ENCODE measurements at regions not wholly inside any gene's neighbourhood (a gene's known extent, or its start where the extent isn't known, plus 50 kb on each side); places are given as distances from the start of the nearest gene placed in this dataset.

- TF ChIP-seq FOXP4 (CRISPR knock-in tag; IDR thresholded peaks at IDR 0.05): no peak
- no peak for TF ChIP-seq CREM (CRISPR knock-in tag; IDR thresholded peaks at IDR 0.05)
- TF ChIP-seq CBFB (CRISPR knock-in tag; IDR thresholded peaks at IDR 0.05; ENCODE audit: low read depth): no peak
- no peak for TF ChIP-seq ATF6 (CRISPR knock-in tag; IDR thresholded peaks at IDR 0.05)
- no peak for TF ChIP-seq ZMAT4 (CRISPR knock-in tag; IDR thresholded peaks at IDR 0.05)
- no peak for TF ChIP-seq NR3C1 (CRISPR knock-in tag; conservative IDR thresholded peaks at IDR 0.05; ENCODE audit: low read depth)
- no peak for TF ChIP-seq ZNF396 (CRISPR knock-in tag; IDR thresholded peaks at IDR 0.05; ENCODE audit: borderline replicate concordance)
- no peak for TF ChIP-seq E2F1 (CRISPR knock-in tag; IDR thresholded peaks at IDR 0.05)
These were observed 276.5 kb downstream of the CDC5L start (continued) for GRCh38 chr6:44663860-44664634.

- peaks cover 91% of the 10 kb centered on the region for H3K4me1 Mint-ChIP-seq
- no peaks in the 10 kb centered on the region for H3K9me3 Mint-ChIP-seq
- H3K4me3 Mint-ChIP-seq: no peak overlapping the region
- H3K36me3 Mint-ChIP-seq: no peaks in the 10 kb centered on the region
- H3K27me3 Mint-ChIP-seq (ENCODE audit: low read depth): no peaks in the 10 kb centered on the region; the same call in 1 of the 2 replicates
- ATAC-seq (no peak), DNase-seq (ENCODE audit: low spot score) (no peak)
- ChIA-PET POLR2A (no interaction called here), CTCF (interaction anchor here (1.0 to 6.0 kb wide), 5 partner anchors 9 to 189 kb away, joined by 3 to 38 read pairs (median 4); no protein-coding TSS in a partner anchor)
- H3K27ac Mint-ChIP-seq: 0 out of 2 replicates have a peak overlapping the region, but pooled peaks have one; percentile 15
- TF ChIP-seq ATF6 (CRISPR knock-in tag; IDR thresholded peaks at IDR 0.05) (no peak), JUN (CRISPR knock-in tag; IDR thresholded peaks at IDR 0.05) (no peak), MXD4 (CRISPR knock-in tag; IDR thresholded peaks at IDR 0.05; ENCODE audit: borderline replicate concordance) (no peak), PREB (CRISPR knock-in tag; IDR thresholded peaks at IDR 0.05; ENCODE audit: borderline replicate concordance) (no peak), MAX (CRISPR knock-in tag; IDR thresholded peaks at IDR 0.05) (no peak), IRF2 (CRISPR knock-in tag; IDR thresholded peaks at IDR 0.05; ENCODE audit: borderline replicate concordance, low read depth) (no peak), MLX (CRISPR knock-in tag; IDR thresholded peaks at IDR 0.05) (no peak), ZNF232 (CRISPR knock-in tag; IDR thresholded peaks at IDR 0.05) (no peak), ZNF219 (CRISPR knock-in tag; IDR thresholded peaks at IDR 0.05; ENCODE audit: borderline replicate concordance) (no peak), GRHL2 (CRISPR knock-in tag; IDR thresholded peaks at IDR 0.05; ENCODE audit: insufficient replicate concordance, severe bottlenecking) (no peak), MYBL2 (CRISPR knock-in tag; IDR thresholded peaks at IDR 0.05) (no peak), ZNF317 (CRISPR knock-in tag; IDR thresholded peaks at IDR 0.05; ENCODE audit: borderline replicate concordance, low read depth) (no peak), STAT6 (CRISPR knock-in tag; conservative IDR thresholded peaks at IDR 0.05; ENCODE audit: low read depth) (no peak), RELA (CRISPR knock-in tag; IDR thresholded peaks at IDR 0.05; ENCODE audit: borderline replicate concordance) (no peak)
These were observed 277.2 kb downstream of the CDC5L start for GRCh38 chr6:44664716-44665115.
